ENCODE measurements at regions not wholly inside any gene's neighbourhood (a gene's known extent, or its start where the extent isn't known, plus 50 kb on each side); places are given as distances from the start of the nearest gene placed in this dataset.

GRCh38 chr1:214155987-214156625 is 124.9 kb upstream of the SMYD2 start:
- TF ChIP-seq ATF2 (tag by site-specific recombination; IDR thresholded peaks at IDR 0.05; ENCODE audit: low read depth) (no peak), ZNF133 (tag by site-specific recombination; IDR thresholded peaks at IDR 0.05) (no peak), ZBTB10 (tag by site-specific recombination; IDR thresholded peaks at IDR 0.05) (no peak), ZNF350 (tag by site-specific recombination; IDR thresholded peaks at IDR 0.05) (no peak), HOXD13 (CRISPR knock-in tag; IDR thresholded peaks at IDR 0.05; ENCODE audit: borderline replicate concordance) (no peak), ZNF404 (tag by site-specific recombination; IDR thresholded peaks at IDR 0.05) (no peak), ZBTB48 (tag by site-specific recombination; IDR thresholded peaks at IDR 0.05) (no peak), GLIS1 (tag by site-specific recombination; IDR thresholded peaks at IDR 0.05) (no peak), ZNF837 (tag by site-specific recombination; IDR thresholded peaks at IDR 0.05) (no peak), ZNF112 (tag by site-specific recombination; IDR thresholded peaks at IDR 0.05) (no peak), ZNF623 (tag by site-specific recombination; IDR thresholded peaks at IDR 0.05) (no peak), ZNF426 (tag by site-specific recombination; IDR thresholded peaks at IDR 0.05) (no peak), ZNF311 (tag by site-specific recombination; IDR thresholded peaks at IDR 0.05; ENCODE audit: borderline replicate concordance) (no peak), ZFP37 (tag by site-specific recombination; IDR thresholded peaks at IDR 0.05) (no peak), ZNF488 (tag by site-specific recombination; IDR thresholded peaks at IDR 0.05) (no peak), BCL11B (tag by site-specific recombination; IDR thresholded peaks at IDR 0.05; ENCODE audit: low read depth) (no peak)
- TF ChIP-seq, protein P1, sequence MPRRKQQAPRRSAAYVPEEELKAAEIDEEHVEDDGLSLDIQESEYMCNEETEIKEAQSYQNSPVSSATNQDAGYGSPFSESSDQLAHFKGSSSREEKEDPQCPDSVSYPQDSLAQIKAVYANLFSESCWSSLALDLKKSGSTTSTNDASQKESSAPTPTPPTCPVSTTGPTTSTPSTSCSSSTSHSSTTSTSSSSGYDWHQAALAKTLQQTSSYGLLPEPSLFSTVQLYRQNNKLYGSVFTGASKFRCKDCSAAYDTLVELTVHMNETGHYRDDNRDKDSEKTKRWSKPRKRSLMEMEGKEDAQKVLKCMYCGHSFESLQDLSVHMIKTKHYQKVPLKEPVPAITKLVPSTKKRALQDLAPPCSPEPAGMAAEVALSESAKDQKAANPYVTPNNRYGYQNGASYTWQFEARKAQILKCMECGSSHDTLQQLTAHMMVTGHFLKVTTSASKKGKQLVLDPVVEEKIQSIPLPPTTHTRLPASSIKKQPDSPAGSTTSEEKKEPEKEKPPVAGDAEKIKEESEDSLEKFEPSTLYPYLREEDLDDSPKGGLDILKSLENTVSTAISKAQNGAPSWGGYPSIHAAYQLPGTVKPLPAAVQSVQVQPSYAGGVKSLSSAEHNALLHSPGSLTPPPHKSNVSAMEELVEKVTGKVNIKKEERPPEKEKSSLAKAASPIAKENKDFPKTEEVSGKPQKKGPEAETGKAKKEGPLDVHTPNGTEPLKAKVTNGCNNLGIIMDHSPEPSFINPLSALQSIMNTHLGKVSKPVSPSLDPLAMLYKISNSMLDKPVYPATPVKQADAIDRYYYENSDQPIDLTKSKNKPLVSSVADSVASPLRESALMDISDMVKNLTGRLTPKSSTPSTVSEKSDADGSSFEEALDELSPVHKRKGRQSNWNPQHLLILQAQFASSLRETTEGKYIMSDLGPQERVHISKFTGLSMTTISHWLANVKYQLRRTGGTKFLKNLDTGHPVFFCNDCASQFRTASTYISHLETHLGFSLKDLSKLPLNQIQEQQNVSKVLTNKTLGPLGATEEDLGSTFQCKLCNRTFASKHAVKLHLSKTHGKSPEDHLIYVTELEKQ (tag by site-specific recombination; IDR thresholded peaks at IDR 0.05; ENCODE audit: borderline replicate concordance) = no peak
- H3K36me3 ChIP-seq (ENCODE audit: control insufficient read depth in 2 of 2, insufficient read depth in 1 of 2, low read length in 2 of 2) = no peaks in the 10 kb centered on the region
- no peak overlapping the region for H3K27ac ChIP-seq (ENCODE audit: extremely low read depth, low read depth, low read length)
- no peak overlapping the region for H3K4me3 ChIP-seq (ENCODE audit: low read depth, low read length)
- CTCF ChIA-PET = no interaction called here
- H3K9me3 ChIP-seq (ENCODE audit: control insufficient read depth, insufficient read depth, low read depth, low read length) = no peaks in the 10 kb centered on the region
- POLR2A ChIA-PET = no interaction called here
- no peaks in the 10 kb centered on the region for H3K4me1 ChIP-seq (ENCODE audit: control insufficient read depth, insufficient read depth, low read length)

DNA sequence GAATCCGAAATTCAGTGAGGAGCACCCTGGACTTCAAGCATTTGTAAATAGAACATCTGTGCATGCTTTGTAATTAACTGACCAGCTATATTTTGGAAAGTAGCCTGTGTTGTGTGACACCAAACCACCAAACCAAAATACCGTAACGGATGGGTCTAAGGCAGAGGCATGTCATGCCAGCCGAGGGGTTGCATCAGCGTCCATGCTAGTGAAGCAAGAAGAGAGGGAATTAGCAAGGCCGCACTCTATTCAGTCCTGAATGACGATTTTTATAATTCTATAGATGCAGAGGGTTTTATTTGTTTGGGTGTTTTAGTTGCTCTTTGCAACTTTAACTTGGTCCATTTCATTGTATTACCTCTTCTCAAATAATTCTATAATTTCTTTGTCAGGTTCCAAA is 116.8 kb upstream of the SMYD2 start:
- no peak overlapping the region for H3K4me3 ChIP-seq (ENCODE audit: low read depth, low read length)
- ChIA-PET POLR2A (no interaction called here), CTCF (no interaction called here)
- H3K9me3 ChIP-seq (ENCODE audit: control insufficient read depth, insufficient read depth, low read depth, low read length) = no peaks in the 10 kb centered on the region
- no peaks in the 10 kb centered on the region for H3K4me1 ChIP-seq (ENCODE audit: control insufficient read depth, insufficient read depth, low read length)
- H3K27ac ChIP-seq (ENCODE audit: extremely low read depth, low read depth, low read length) = no peak overlapping the region
- H3K36me3 ChIP-seq (ENCODE audit: control insufficient read depth in 2 of 2, insufficient read depth in 1 of 2, low read length in 2 of 2) = no peaks in the 10 kb centered on the region
- TF ChIP-seq WT1 (tag by site-specific recombination; IDR thresholded peaks at IDR 0.05) (no peak), ZNF768 (tag by site-specific recombination; IDR thresholded peaks at IDR 0.05) (no peak), ZNF324 (tag by site-specific recombination; IDR thresholded peaks at IDR 0.05) (no peak), ZSCAN30 (tag by site-specific recombination; IDR thresholded peaks at IDR 0.05) (no peak), ZNF707 (tag by site-specific recombination; IDR thresholded peaks at IDR 0.05) (no peak), ZNF223 (tag by site-specific recombination; IDR thresholded peaks at IDR 0.05) (no peak), PBX3 (CRISPR knock-in tag; IDR thresholded peaks at IDR 0.05) (no peak), SP2 (tag by site-specific recombination; IDR thresholded peaks at IDR 0.05) (no peak), ZNF302 (tag by site-specific recombination; IDR thresholded peaks at IDR 0.05; ENCODE audit: low read depth) (no peak)

Data from HEK293 (cell line).